Endothelial cell of umbilical vein (primary cell): ENCODE measurements at regions not wholly inside any gene's neighbourhood (a gene's known extent, or its start where the extent isn't known, plus 50 kb on each side); places are given as distances from the start of the nearest gene placed in this dataset.

Experiments used
- BruUV-seq: library from RNA; stranded (reverse); fragments of 400-500 nt; replicated peaks from 2 replicates; lab custom pipeline; 2021; lab: Mats Ljungman, UMichigan
- CTCF ChIA-PET: fragments of 300-600, 350-600 bp; sonication (Branson Sonifier 250); formaldehyde crosslinking; loops from one replicate; lab custom pipeline; 2021; ENCODE audit warnings: antibody characterized with exemption, inconsistent platforms; lab: Charles Lee
- POLR2A ChIA-PET: fragments of 300-600, 350-600 bp; sonication (Branson Sonifier 250); formaldehyde crosslinking; loops from one replicate; lab custom pipeline; 2021; ENCODE audit warnings: antibody characterized with exemption, inconsistent platforms; lab: Charles Lee
- DNase-seq: peaks from one replicate; pipeline ENCODE4 v3.0.0-alpha.2; 2011; ENCODE audit warnings: low read depth, low spot score
- FAIRE-seq: peaks from 2 replicates; lab custom pipeline; 2011; peaks lifted over from hg19 to GRCh38; lab: Jason Lieb, UNC
- H2AFZ ChIP-seq: 2 replicates; pipeline ENCODE4 v1.6.0; 2012; ENCODE audit warnings: low read depth, low read length, control low read depth, inconsistent platforms
- H3K27ac ChIP-seq: 2 replicates; pipeline ENCODE4 v1.5.1; 2011; ENCODE audit warnings: low read depth, mild to moderate bottlenecking, control low read depth, low read length, moderate library complexity; ENCODE audit not compliant: insufficient read depth
- H3K27me3 ChIP-seq, 2 experiments: 2 replicates each; pipeline versions ENCODE4 v1.6.0 to v1.6.1; 2011; ENCODE audit warnings: low read length in 2 of 2, mixed read lengths in 1 of 2; ENCODE audit not compliant: control insufficient read depth in 2 of 2, insufficient read depth in 2 of 2
- H3K36me3 ChIP-seq, 2 experiments: 2 replicates in 1 of 2; 3 replicates in 1 of 2; pipeline ENCODE4 v1.5.1; 2011; ENCODE audit warnings: low read length in 2 of 2, mild to moderate bottlenecking in 1 of 2, moderate library complexity in 1 of 2; ENCODE audit not compliant: control insufficient read depth in 2 of 2, insufficient read depth in 2 of 2; ENCODE audit errors: extremely low read depth in 1 of 2
- H3K4me1 ChIP-seq: 3 replicates; pipeline ENCODE4 v1.5.1; 2011; ENCODE audit warnings: mild to moderate bottlenecking, low read length; ENCODE audit not compliant: control insufficient read depth, insufficient read depth; ENCODE audit errors: extremely low read depth
- H3K4me2 ChIP-seq: 2 replicates; pipeline ENCODE4 v1.6.1; 2011; ENCODE audit warnings: low read length, control low read depth, mixed read lengths; ENCODE audit not compliant: insufficient read depth
- H3K4me3 ChIP-seq, 3 experiments: fragments of 200-600 bp in 1 of 3; sonication (generic), shearing (Covaris generic) in 1 of 3; replicated peaks in 1 of 3; 2 replicates each; pipeline ENCODE4 v1.5.1; 2011 to 2016; ENCODE audit warnings: control low read depth in 3 of 3, low read length in 3 of 3, mild to moderate bottlenecking in 2 of 3, inconsistent platforms in 1 of 3, low read depth in 1 of 3, moderate library complexity in 1 of 3; ENCODE audit not compliant: insufficient read depth in 1 of 3
- H3K79me2 ChIP-seq: 2 replicates; pipeline ENCODE4 v1.6.0; 2012; ENCODE audit warnings: low read length, inconsistent platforms; ENCODE audit not compliant: control insufficient read depth, insufficient read depth
- H3K9ac ChIP-seq: replicated peaks from 2 replicates; pipeline ENCODE3; 2011; ENCODE audit warnings: low read length, control low read depth; ENCODE audit not compliant: insufficient read depth; ENCODE audit errors: extremely low read depth
- H3K9me1 ChIP-seq: replicated peaks from 3 replicates; pipeline ENCODE4 v1.6.0; 2011; ENCODE audit warnings: mild to moderate bottlenecking, low read length; ENCODE audit not compliant: control insufficient read depth, insufficient read depth; ENCODE audit errors: extremely low read depth
- H3K9me3 ChIP-seq: replicated peaks from 2 replicates; pipeline ENCODE4 v1.5.1; 2012; ENCODE audit warnings: low read length, inconsistent platforms; ENCODE audit not compliant: control insufficient read depth, insufficient read depth
- H4K20me1 ChIP-seq: replicated peaks from 2 replicates; pipeline ENCODE3; 2011; ENCODE audit warnings: mild to moderate bottlenecking, low read length; ENCODE audit not compliant: control insufficient read depth, insufficient read depth; ENCODE audit errors: extremely low read depth
- CTCF ChIP-seq, 2 donors: IDR thresholded peaks; 1 replicate in 1 of 2; 2 replicates in 1 of 2; pipeline ENCODE4 v1.5.1; 2011; ENCODE audit warnings: low read length in 2 of 2, mild to moderate bottlenecking in 2 of 2, moderate library complexity in 2 of 2, control low read depth in 1 of 2, inconsistent platforms in 1 of 2, low read depth in 1 of 2; ENCODE audit not compliant: insufficient read depth in 1 of 2; ENCODE audit errors: extremely low read depth in 1 of 2
- EZH2 ChIP-seq: IDR thresholded peaks from 2 replicates; pipeline ENCODE4 v1.6.1; 2012; ENCODE audit warnings: borderline replicate concordance, low read depth, mild to moderate bottlenecking, moderate library complexity, low read length, inconsistent platforms; ENCODE audit not compliant: severe bottlenecking
- FOS ChIP-seq: IDR thresholded peaks from 2 replicates; pipeline ENCODE4 v1.6.1; 2011; ENCODE audit warnings: mild to moderate bottlenecking, low read length, moderate library complexity, borderline replicate concordance; ENCODE audit not compliant: insufficient read depth
- GATA2 ChIP-seq: IDR thresholded peaks from 2 replicates; pipeline ENCODE4 v1.7.0; 2011; ENCODE audit warnings: low read depth, mild to moderate bottlenecking, moderate library complexity, mixed read lengths, low read length; ENCODE audit not compliant: insufficient read length, insufficient read depth
- JUN ChIP-seq: IDR thresholded peaks from 2 replicates; pipeline ENCODE4 v1.6.1; 2011; ENCODE audit warnings: borderline replicate concordance, low read depth; ENCODE audit not compliant: insufficient read length, insufficient read depth
- MAX ChIP-seq: IDR thresholded peaks from 2 replicates; pipeline ENCODE4 v1.6.1; 2011; ENCODE audit not compliant: insufficient read depth, insufficient read length
- MYC ChIP-seq: IDR thresholded peaks from one replicate; pipeline ENCODE4 v1.6.1; 2011; ENCODE audit warnings: mild to moderate bottlenecking, low read depth, low read length
- POLR2A ChIP-seq: IDR thresholded peaks from 2 replicates; pipeline ENCODE4 v1.6.1; 2012; ENCODE audit warnings: low read depth, mild to moderate bottlenecking, control low read depth, low read length
- POLR2AphosphoS5 ChIP-seq: IDR thresholded peaks from 2 replicates; pipeline ENCODE4 v1.6.1; 2012; ENCODE audit warnings: low read depth, mild to moderate bottlenecking, control low read depth, low read length, moderate library complexity; ENCODE audit not compliant: insufficient read depth
- dilution Hi-C: fragments of 300-500 bp; cut with MboI; formaldehyde crosslinking; loops from one replicate; pipeline ENCODE4 v1.15.0; 2019; ENCODE audit warnings: low sequenced_read_pairs; ENCODE audit not compliant: extremely low pct_ligation_motif_present
- intact Hi-C: fragments of 100-400 bp; cut with micrococcal nuclease; formaldehyde crosslinking; loops from one replicate; pipeline ENCODE4 v1.10.0; 2022

GRCh38 chr6:77987035-77987384, 334.2 kb downstream of the MEI4 start:
- dilution Hi-C loops (no loop called here), intact Hi-C loops (no loop called here)
- H3K9me1 ChIP-seq, result no peaks in the 10 kb centered on the region
- no peak overlapping the region for H3K4me2 ChIP-seq
- H2AFZ ChIP-seq, result no peak overlapping the region
- BruUV-seq, result no TSS peak
- H3K9ac ChIP-seq, result no peak overlapping the region
- no peak for DNase-seq
- CTCF ChIA-PET, result no interaction called here
- no peaks in the 10 kb centered on the region for H3K36me3 ChIP-seq
- H3K4me1 ChIP-seq, result no peaks in the 10 kb centered on the region
- H4K20me1 ChIP-seq, result no peaks in the 10 kb centered on the region
- no peaks in the 10 kb centered on the region for H3K79me2 ChIP-seq
- no peak for TF ChIP-seq POLR2A
- no peak for TF ChIP-seq POLR2AphosphoS5
- TF ChIP-seq CTCF (IDR thresholded peaks at IDR 0.05; ENCODE audit: extremely low read depth in 1 of 2, insufficient read depth in 1 of 2, low read depth in 1 of 2, low read length in 2 of 2), result no peak
- no peak for TF ChIP-seq JUN
- no peak for TF ChIP-seq EZH2
- no peak for TF ChIP-seq FOS
- no peak for TF ChIP-seq MAX
- TF ChIP-seq MYC, result no peak
- TF ChIP-seq GATA2, result no peak
- H3K27ac ChIP-seq, result no peak overlapping the region
- POLR2A ChIA-PET, result no interaction called here
- H3K27me3 ChIP-seq, result no peaks in the 10 kb centered on the region
- FAIRE-seq, result no peak
- no peak overlapping the region for H3K4me3 ChIP-seq
- no peaks in the 10 kb centered on the region for H3K9me3 ChIP-seq
